Natural killer cell treated with Interleukin-12 subunit alpha and Interleukin-12 subunit beta and Interleukin-15 and Interleukin-18, amount 100 ng/mL, for 72 hours (primary cell): ENCODE measurements at regions not wholly inside any gene's neighbourhood (a gene's known extent, or its start where the extent isn't known, plus 50 kb on each side); places are given as distances from the start of the nearest gene placed in this dataset.

ENCODE experiments used
- ATAC-seq, 2 donors: fragments of 150-1000 bp; cut with Tn5 transposase in 1 of 2; sonication (Bioruptor Pico), chemical (Tn5 transposase) in 1 of 2; 2 replicates each; pipeline ENCODE4 v1.10.0; 2021
- DNase-seq: peaks from one replicate; pipeline ENCODE4 v3.0.0; 2022; ENCODE audit warnings: low spot score
- H3K27ac Mint-ChIP-seq, 2 donors: 1 replicate in 1 of 2; 2 replicates in 1 of 2; pipeline ENCODE4 v1.8.0; 2022; ENCODE audit warnings: mixed read lengths in 2 of 2, mild to moderate bottlenecking in 1 of 2, moderate library complexity in 1 of 2
- H3K27me3 Mint-ChIP-seq, 2 donors: 1 replicate in 1 of 2; 2 replicates in 1 of 2; pipeline ENCODE4 v1.8.0; 2022; ENCODE audit warnings: mixed read lengths in 2 of 2
- H3K36me3 Mint-ChIP-seq: one replicate; pipeline ENCODE4 v1.8.0; 2022; ENCODE audit warnings: mixed read lengths
- H3K4me1 Mint-ChIP-seq, 2 donors: 1 replicate in 1 of 2; 2 replicates in 1 of 2; pipeline ENCODE4 v1.8.0; 2022; ENCODE audit warnings: low read depth in 2 of 2, mixed read lengths in 2 of 2, mild to moderate bottlenecking in 1 of 2
- H3K4me3 Mint-ChIP-seq: one replicate; pipeline ENCODE4 v1.8.0; 2022; ENCODE audit warnings: mixed read lengths
- H3K9me3 Mint-ChIP-seq: 2 replicates; pipeline ENCODE4 v1.8.0; 2022; ENCODE audit warnings: mixed read lengths

GRCh38 chr10:28810057-28810870, 132.9 kb downstream of the BAMBI start:
- Mint-ChIP-seq H3K27ac (no peak overlapping the region), H3K36me3 (no peaks in the 10 kb centered on the region), H3K4me1 (no peaks in the 10 kb centered on the region), H3K27me3 (peaks cover 20 to 37% of the 10 kb centered on the region in 2 donors), H3K4me3 (no peak overlapping the region), H3K9me3 (no peaks in the 10 kb centered on the region)
- DNase-seq (no peak), ATAC-seq (no peak)

GRCh38 chr10:28811639-28812349, 134.5 kb downstream of the BAMBI start:
- no peak for ATAC-seq
- Mint-ChIP-seq H3K36me3 (no peaks in the 10 kb centered on the region), H3K4me1 (no peaks in the 10 kb centered on the region), H3K27ac (no peak overlapping the region), H3K9me3 (no peaks in the 10 kb centered on the region), H3K4me3 (no peak overlapping the region), H3K27me3 (peaks cover 15 to 27% of the 10 kb centered on the region in 2 donors)
- no peak for DNase-seq

DNA sequence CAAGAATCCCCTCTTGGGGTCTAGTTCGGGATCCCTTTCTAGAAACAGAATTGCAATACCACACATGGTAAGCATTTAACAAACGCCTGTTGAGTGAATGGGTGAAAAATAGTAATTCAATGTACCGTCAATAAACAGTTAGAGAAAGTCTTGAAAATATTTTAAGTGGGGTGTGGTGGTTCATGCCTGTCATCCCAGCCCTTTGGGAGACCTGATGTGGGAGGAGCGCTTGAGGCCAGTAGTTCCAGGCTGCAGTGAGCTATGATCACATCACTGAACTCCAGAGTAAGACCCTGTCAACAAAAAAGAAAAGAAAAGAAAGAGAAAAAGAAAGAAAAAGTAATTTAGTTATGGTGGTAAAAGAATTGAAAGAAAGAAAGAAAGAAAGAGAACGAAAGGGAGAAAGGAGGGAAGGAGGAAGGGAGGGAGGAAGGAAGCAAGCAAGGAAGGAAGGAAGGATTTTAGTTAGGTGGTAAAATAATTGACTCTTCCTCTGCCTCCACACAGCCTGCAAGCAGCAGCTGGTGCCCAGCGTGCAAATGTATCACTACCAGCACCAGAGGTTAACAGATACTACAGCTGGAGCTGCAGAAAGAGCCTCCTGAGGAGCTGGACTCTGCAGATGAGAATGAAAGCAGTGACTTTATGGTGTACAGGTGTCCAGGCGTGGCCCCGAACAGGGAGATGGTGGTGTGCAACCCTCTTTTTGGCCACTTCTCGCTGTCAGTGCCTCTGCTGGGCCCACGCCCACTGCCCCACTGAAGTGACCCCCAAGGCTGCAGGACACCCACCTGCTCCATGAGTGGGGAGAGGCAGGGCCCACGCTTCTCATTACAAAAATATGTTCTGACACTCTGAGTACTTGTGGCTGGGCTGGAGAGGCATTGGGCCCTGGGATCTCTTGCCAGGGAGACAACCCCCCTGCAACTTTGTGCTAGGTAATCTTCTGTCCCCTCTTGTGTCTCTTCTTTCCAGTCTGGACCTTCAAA, 135.4 kb downstream of the BAMBI start:
- Mint-ChIP-seq H3K27ac (no peak overlapping the region), H3K36me3 (no peaks in the 10 kb centered on the region), H3K9me3 (no peaks in the 10 kb centered on the region), H3K4me1 (no peaks in the 10 kb centered on the region), H3K27me3 (peaks cover 13 to 21% of the 10 kb centered on the region in 2 donors), H3K4me3 (no peak overlapping the region)
- DNase-seq = no peak
- ATAC-seq = peak in 1 of 2 donors; percentile 45

DNA sequence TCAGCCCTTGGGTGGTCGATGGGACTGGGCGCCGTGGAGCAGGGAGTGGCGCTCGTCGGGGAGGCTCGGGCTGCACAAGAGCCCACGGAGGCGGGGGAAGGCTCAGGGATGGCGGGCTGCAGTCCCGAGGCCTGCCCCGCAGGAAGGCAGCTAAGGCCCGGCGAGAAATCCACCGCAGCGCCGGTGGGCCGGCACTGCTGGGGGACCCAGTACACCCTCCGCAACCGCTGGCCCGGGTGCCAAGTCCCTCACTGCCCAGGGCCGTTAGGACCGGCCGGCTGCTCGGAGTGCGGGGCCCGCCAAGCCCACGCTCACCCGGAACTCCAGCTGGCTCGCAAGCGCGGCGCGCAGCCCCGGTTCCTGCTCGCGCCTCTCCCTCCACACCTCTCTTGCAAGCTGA, 138.4 kb downstream of the BAMBI start:
- Mint-ChIP-seq H3K4me1 (no peaks in the 10 kb centered on the region), H3K4me3 (no peak overlapping the region), H3K27ac (no peak overlapping the region), H3K9me3 (no peaks in the 10 kb centered on the region), H3K27me3 (peaks cover 3 to 16% of the 10 kb centered on the region in 2 donors), H3K36me3 (no peaks in the 10 kb centered on the region)
- DNase-seq = no peak
- no peak for ATAC-seq

DNA sequence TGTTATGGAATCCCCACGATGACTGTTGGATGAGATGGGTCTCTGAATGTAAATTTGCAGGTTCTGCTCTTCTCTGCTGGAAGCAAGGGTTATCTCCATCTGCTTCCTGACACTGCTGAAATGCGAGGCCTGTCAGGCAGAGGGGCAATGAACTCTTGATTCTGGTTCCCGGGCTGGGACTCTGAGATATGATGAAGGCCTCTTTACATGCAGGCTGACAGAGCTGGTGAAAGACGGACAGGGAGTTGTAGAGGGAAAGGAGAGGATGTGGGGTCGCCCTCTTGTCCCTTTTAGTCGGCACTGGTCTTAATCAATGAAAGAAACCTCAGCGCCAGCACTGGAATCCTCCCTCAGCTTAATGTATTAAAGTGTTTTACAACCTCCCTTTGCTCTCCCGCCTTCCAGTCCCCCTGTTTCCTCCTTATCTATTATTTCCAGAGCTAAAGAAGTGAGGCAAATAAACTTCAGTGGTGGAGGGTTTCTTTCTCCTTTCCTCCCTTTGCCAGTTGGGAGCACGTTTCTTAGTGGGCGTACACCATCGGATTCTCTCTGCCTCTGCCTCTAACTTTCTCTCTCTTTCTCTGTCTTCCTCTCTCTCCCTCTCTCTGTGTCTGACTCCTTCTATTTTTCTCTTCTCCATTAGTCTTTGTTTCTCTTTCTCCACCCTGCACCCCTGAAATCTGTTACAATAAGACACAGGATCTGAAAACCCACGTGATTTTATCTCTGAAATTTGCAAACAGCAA, 145.6 kb downstream of the BAMBI start:
- DNase-seq (no peak), ATAC-seq (no peak)
- Mint-ChIP-seq H3K4me3 (no peak overlapping the region), H3K36me3 (no peaks in the 10 kb centered on the region), H3K27ac (no peak overlapping the region), H3K4me1 (no peaks in the 10 kb centered on the region), H3K9me3 (no peaks in the 10 kb centered on the region), H3K27me3 (peaks cover 5 to 15% of the 10 kb centered on the region in 2 donors)

- Mint-ChIP-seq H3K27ac (no peak overlapping the region), H3K36me3 (no peaks in the 10 kb centered on the region), H3K9me3 (no peaks in the 10 kb centered on the region), H3K27me3 (peaks cover 5 to 14% of the 10 kb centered on the region in 2 donors), H3K4me3 (no peak overlapping the region), H3K4me1 (no peaks in the 10 kb centered on the region)
- no peak for DNase-seq
- ATAC-seq = no peak
These were observed 146.3 kb downstream of the BAMBI start for GRCh38 chr10:28823501-28824075.

DNA sequence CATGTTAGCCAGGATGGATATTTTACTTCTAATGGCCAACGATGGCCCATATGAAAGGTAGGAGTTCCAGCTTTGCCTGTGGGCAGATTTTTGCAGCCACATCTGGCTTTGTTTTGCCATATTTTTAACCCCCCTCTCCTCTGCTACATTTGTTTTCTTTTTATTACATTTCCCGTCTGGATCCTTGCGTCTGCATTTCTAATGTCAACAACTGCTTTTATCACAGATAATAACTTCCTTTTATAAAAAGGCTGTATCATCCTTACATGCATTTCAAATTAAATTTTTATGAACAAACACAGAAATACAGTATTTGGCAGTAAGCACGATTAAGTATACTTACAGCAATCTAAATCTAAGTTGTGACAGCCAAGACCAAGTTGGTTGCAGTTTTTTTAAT, 156.0 kb downstream of the BAMBI start:
- no peaks in the 10 kb centered on the region for H3K36me3 Mint-ChIP-seq
- DNase-seq = no peak
- ATAC-seq = no peak
- H3K9me3 Mint-ChIP-seq = no peaks in the 10 kb centered on the region
- H3K4me1 Mint-ChIP-seq = no peaks in the 10 kb centered on the region
- H3K27me3 Mint-ChIP-seq = peaks cover 13 to 15% of the 10 kb centered on the region in 2 donors
- H3K27ac Mint-ChIP-seq = no peak overlapping the region
- no peak overlapping the region for H3K4me3 Mint-ChIP-seq

- Mint-ChIP-seq H3K27ac (no peak overlapping the region), H3K27me3 (peaks cover 13 to 20% of the 10 kb centered on the region in 2 donors), H3K36me3 (no peaks in the 10 kb centered on the region), H3K9me3 (no peaks in the 10 kb centered on the region), H3K4me1 (no peaks in the 10 kb centered on the region), H3K4me3 (no peak overlapping the region)
- ATAC-seq (no peak), DNase-seq (no peak)
These were observed 159.1 kb downstream of the BAMBI start for GRCh38 chr10:28836435-28836743.

DNA sequence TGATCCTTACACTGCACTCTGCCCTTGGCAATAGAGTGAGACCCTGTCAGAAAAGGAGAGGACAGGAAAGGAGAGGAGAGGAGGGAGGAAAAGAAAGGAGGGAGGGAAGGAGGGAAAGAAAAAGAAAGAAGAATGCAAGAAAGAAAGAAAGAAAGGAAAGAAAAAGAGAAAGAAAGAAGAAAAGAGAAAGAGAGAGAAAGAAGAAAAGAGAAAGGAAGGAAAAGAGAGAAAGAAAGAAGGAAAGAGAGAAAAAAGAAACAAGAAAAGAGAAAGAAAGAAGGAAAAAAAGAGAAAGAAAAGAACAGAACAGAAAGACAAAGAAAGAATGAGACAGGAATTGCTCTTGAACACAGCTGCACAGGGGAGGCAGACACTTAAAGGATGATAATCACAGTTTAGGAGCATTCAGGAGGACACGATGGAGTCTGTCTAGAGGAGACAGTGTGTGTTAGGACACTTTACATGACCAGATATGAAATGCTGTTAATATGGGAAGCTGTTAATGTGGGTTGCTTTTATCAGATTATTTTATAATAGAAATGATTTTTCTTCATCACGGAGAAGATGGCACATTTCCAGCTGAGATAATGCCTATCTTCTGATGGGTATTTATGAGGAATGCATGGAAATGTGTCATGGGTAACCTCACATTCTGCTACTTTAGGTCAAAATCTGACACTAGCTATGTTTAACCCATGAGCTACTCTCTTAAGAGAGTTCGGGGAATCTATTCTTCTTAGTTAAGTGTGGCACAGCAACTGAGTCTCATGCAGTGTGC, 160.5 kb downstream of the BAMBI start:
- no peak overlapping the region for H3K27ac Mint-ChIP-seq
- H3K9me3 Mint-ChIP-seq = no peaks in the 10 kb centered on the region
- ATAC-seq = no peak
- no peak for DNase-seq
- H3K4me1 Mint-ChIP-seq = no peaks in the 10 kb centered on the region
- peaks cover 11 to 20% of the 10 kb centered on the region in 2 donors for H3K27me3 Mint-ChIP-seq
- no peaks in the 10 kb centered on the region for H3K36me3 Mint-ChIP-seq
- no peak overlapping the region for H3K4me3 Mint-ChIP-seq

GRCh38 chr10:28838908-28839307, 161.6 kb downstream of the BAMBI start:
- H3K4me3 Mint-ChIP-seq = no peak overlapping the region
- no peak for DNase-seq
- no peaks in the 10 kb centered on the region for H3K36me3 Mint-ChIP-seq
- H3K9me3 Mint-ChIP-seq = no peaks in the 10 kb centered on the region
- H3K27me3 Mint-ChIP-seq = peaks cover 11 to 20% of the 10 kb centered on the region in 2 donors
- H3K4me1 Mint-ChIP-seq = no peaks in the 10 kb centered on the region
- H3K27ac Mint-ChIP-seq = no peak overlapping the region
- no peak for ATAC-seq

DNA sequence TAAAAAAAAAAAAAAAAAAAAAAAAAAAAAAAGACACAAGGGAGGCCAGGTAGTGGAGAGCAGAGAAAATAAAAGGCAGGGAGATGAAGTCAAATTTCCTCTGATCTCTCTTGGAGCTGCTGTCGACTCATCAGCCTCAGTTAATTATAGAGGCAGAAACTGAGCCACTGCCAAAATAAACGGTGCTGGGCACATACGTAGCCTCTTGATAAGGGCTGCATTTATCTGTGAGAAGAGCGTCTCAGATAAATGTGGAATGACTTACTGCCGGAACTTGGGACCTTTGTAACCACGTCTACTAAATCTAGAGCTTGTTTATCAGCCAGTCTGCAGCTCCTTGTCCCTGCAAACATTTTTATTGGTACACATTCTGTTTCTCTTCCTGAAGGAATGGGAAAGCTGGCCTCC, 162.3 kb downstream of the BAMBI start:
- Mint-ChIP-seq H3K36me3 (no peaks in the 10 kb centered on the region), H3K9me3 (no peaks in the 10 kb centered on the region), H3K27ac (no peak overlapping the region), H3K27me3 (peaks cover 11 to 20% of the 10 kb centered on the region in 2 donors), H3K4me3 (no peak overlapping the region), H3K4me1 (no peaks in the 10 kb centered on the region)
- DNase-seq = no peak
- no peak for ATAC-seq

GRCh38 chr10:28840202-28840601, 162.9 kb downstream of the BAMBI start:
- ATAC-seq (no peak), DNase-seq (no peak)
- peaks cover 11 to 20% of the 10 kb centered on the region in 2 donors for H3K27me3 Mint-ChIP-seq
- no peak overlapping the region for H3K4me3 Mint-ChIP-seq
- no peaks in the 10 kb centered on the region for H3K9me3 Mint-ChIP-seq
- no peaks in the 10 kb centered on the region for H3K4me1 Mint-ChIP-seq
- no peak overlapping the region for H3K27ac Mint-ChIP-seq
- no peaks in the 10 kb centered on the region for H3K36me3 Mint-ChIP-seq
